ENCODE measurements at regions not wholly inside any gene's neighbourhood (a gene's known extent, or its start where the extent isn't known, plus 50 kb on each side); places are given as distances from the start of the nearest gene placed in this dataset.

DNA sequence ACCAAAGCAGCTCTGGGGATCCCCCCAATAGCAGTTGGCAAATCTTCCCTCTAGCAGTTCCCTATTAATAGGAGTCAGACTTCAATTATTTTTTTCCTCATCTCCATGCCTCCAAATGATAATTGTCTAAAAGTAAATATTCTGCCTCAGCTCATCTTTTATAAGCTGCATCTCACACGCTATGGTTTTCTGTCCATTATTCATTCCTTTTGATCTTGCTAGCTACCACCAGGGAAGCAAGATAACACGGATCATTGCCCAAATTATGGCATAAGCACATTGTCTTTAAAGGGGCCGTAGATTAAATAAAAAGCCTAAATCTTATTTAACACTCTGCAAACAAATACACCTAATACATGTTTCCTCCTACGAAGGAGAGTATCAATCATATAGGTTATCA lies 670.8 kb upstream of the FLRT2 start:
- TF ChIP-seq POLR2A (IDR thresholded peaks at IDR 0.05) = no peak
- TF ChIP-seq, protein P1, sequence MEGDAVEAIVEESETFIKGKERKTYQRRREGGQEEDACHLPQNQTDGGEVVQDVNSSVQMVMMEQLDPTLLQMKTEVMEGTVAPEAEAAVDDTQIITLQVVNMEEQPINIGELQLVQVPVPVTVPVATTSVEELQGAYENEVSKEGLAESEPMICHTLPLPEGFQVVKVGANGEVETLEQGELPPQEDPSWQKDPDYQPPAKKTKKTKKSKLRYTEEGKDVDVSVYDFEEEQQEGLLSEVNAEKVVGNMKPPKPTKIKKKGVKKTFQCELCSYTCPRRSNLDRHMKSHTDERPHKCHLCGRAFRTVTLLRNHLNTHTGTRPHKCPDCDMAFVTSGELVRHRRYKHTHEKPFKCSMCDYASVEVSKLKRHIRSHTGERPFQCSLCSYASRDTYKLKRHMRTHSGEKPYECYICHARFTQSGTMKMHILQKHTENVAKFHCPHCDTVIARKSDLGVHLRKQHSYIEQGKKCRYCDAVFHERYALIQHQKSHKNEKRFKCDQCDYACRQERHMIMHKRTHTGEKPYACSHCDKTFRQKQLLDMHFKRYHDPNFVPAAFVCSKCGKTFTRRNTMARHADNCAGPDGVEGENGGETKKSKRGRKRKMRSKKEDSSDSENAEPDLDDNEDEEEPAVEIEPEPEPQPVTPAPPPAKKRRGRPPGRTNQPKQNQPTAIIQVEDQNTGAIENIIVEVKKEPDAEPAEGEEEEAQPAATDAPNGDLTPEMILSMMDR (IDR thresholded peaks at IDR 0.05) = no peak
- intact Hi-C loops (cut with DNase I; ENCODE audit: low total_unique reads) = no loop called here
- no peak for DNase-seq (ENCODE audit: low spot score in 2 of 2)
- H3K4me3 ChIP-seq (ENCODE audit: low read depth, poor library complexity, severe bottlenecking) = no peak overlapping the region
- WGBS, 2 donors = 91 to 94% methylated on average over 4 of the region's 4 CpGs

DNA sequence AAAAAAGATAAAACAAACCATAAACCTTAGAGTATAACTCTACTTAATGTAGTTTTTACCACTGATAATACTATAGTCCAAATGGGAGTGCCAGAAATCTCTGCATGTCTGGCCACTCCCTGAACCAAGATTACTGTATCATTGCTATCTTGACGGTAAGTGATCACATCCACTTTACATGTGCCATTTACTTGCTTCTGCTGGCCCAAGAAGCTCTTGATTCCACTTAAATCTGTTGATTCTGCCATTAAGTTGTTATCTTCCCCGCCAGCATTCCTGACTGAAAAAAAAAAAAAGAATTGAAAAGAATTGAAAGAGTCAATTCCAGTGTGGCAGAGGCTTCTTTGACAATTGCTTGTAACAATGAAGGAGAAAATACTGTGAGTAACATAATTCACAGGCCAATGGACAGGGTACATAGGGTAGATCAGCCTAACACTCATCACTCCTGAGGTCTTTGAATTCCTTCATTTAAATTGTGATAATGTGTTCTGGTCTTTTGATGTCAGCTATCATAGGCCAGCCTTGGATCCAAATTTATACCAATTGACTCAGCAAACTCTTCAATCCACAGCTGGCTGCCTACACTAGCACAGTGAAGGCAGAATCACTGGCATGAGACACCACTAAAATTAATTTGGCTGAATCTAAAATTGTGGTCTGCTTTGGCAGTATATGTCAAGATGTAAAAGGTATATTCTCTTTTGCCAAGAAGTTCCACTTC lies 665.2 kb upstream of the FLRT2 start:
- WGBS, 2 donors = 80 to 85% methylated on average over 2 of the region's 2 CpGs

DNA sequence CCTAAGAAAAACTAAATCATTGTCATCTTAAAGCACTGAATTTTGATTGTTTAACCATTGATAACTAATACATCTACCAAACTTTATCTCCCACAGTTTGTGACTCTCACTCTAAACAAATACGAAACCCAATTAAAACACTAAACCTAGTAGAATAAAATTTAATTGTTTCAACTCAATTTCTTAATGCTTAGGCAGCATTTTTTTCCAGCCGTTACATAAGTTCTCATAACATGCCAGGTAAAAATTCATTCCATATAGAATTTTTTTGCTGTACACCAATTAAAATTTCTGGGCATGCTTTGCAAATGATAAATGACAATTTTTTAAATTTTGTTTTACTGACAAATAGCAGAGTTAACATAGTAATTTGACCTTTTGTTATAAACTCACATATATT lies 658.2 kb upstream of the FLRT2 start:
- TF ChIP-seq, protein P1 (IDR thresholded peaks at IDR 0.05) = no peak
- no peak for TF ChIP-seq POLR2A (IDR thresholded peaks at IDR 0.05)
- no peak overlapping the region for H3K4me3 ChIP-seq (ENCODE audit: low read depth, poor library complexity, severe bottlenecking)
- WGBS, 2 donors = 96 to 100% methylated on average over 2 of the region's 2 CpGs
- intact Hi-C loops (cut with DNase I; ENCODE audit: low total_unique reads) = no loop called here
- DNase-seq (ENCODE audit: low spot score in 2 of 2) = no peak

More for the DNA sequence above, 665.2 kb upstream of the FLRT2 start:
- intact Hi-C loops (cut with DNase I; ENCODE audit: low total_unique reads) = no loop called here
- no peak overlapping the region for H3K4me3 ChIP-seq (ENCODE audit: low read depth, poor library complexity, severe bottlenecking)
- no peak for DNase-seq (ENCODE audit: low spot score in 2 of 2)
- TF ChIP-seq POLR2A (IDR thresholded peaks at IDR 0.05) = no peak
- TF ChIP-seq, protein P1 (IDR thresholded peaks at IDR 0.05) = no peak

DNA sequence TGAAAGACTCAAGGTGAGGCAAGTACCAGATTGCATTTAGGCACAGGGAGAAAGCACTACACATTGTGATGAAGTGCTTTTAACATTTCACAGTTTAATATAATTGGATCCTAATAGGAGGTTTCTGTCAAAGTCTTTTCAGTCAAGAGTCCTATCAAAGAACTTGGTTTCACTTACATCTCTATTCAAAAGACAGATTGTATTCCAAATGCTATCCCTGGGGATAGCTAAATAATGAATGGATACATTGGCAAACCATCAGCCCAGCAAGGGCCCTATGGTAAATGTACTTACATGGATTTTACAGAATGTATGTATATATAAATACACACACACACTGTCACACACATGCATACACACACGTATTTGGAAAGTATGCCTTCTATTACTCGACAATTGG lies 655.5 kb upstream of the FLRT2 start:
- TF ChIP-seq POLR2A (IDR thresholded peaks at IDR 0.05) = no peak
- TF ChIP-seq, protein P1 (IDR thresholded peaks at IDR 0.05) = no peak
- intact Hi-C loops (cut with DNase I; ENCODE audit: low total_unique reads) = no loop called here
- H3K4me3 ChIP-seq (ENCODE audit: low read depth, poor library complexity, severe bottlenecking) = no peak overlapping the region
- DNase-seq (ENCODE audit: low spot score in 2 of 2) = no peak
- 94 to 96% methylated on average over 2 of the region's 2 CpGs for WGBS, 2 donors

DNA sequence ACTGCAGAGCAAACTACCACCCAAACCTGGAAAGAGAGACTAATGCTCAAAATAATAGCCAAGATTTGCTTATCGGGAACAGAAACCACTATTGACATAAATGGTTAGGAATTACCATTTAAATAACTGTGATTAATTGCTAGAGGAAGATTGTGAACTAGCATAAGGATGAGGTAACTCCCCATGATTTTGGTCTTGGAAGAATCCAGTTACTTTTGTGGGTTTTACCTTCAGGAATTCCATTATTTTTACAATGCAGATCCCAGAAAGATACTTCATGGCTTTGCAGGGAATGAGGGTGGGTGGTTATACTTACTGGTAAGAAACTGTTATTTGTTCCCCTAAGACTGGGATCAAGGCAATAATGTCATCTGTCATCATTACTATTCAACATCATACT lies 652.9 kb upstream of the FLRT2 start:
- WGBS, 2 donors = 71 to 84% methylated on average over 1 of the region's 1 CpG
- no peak overlapping the region for H3K4me3 ChIP-seq (ENCODE audit: low read depth, poor library complexity, severe bottlenecking)
- intact Hi-C loops (cut with DNase I; ENCODE audit: low total_unique reads) = loop anchor here (5.0 kb wide), 1 partner anchor 1130 kb away; no protein-coding TSS in a partner anchor
- DNase-seq (ENCODE audit: low spot score in 2 of 2) = no peak
- TF ChIP-seq, protein P1 (IDR thresholded peaks at IDR 0.05) = no peak
- no peak for TF ChIP-seq POLR2A (IDR thresholded peaks at IDR 0.05)

DNA sequence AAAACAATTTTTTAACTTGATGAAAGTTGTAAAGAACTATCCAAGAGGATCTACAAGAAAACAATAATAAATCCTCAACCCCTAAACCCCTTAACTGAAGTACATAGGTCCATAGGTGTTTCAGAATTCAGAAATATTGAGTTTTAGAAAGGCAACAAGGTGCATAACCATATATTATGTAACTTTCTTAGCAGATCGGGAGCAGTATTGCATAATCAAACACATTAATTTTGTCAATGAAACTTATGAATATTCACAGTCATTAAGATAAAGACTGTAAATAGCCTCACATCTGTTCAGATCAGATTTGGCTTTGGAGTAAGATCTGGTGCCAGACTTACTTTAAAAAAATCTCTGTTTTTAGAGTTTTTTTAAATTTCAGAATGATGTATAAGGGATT lies 647.1 kb upstream of the FLRT2 start:
- TF ChIP-seq, protein P1 (IDR thresholded peaks at IDR 0.05) = no peak
- no peak for TF ChIP-seq POLR2A (IDR thresholded peaks at IDR 0.05)
- DNase-seq (ENCODE audit: low spot score in 2 of 2) = no peak
- 33 to 40% methylated on average over 1 of the region's 1 CpG for whole genome bisulfite sequencing, 2 donors
- intact Hi-C loops (cut with DNase I; ENCODE audit: low total_unique reads) = no loop called here
- no peak overlapping the region for H3K4me3 ChIP-seq (ENCODE audit: low read depth, poor library complexity, severe bottlenecking)
